B cell (primary cell): ENCODE measurements at regions not wholly inside any gene's neighbourhood (a gene's known extent, or its start where the extent isn't known, plus 50 kb on each side); places are given as distances from the start of the nearest gene placed in this dataset.

Experiments used
- ATAC-seq: fragments of 200-7000 bp; cut with Tn5 transposase; one replicate; pipeline ENCODE4 v1.10.0; 2021; ENCODE audit warnings: low read depth, mild to moderate bottlenecking, moderate number of reproducible peaks, moderate library complexity
- CTCF ChIA-PET: fragments of 350-600 bp; sonication (Branson Sonifier 250); formaldehyde crosslinking; loops from one replicate; lab custom pipeline; 2021; ENCODE audit warnings: antibody characterized with exemption, inconsistent platforms; lab: Charles Lee
- POLR2A ChIA-PET: fragments of 350-600 bp; sonication (Branson Sonifier 250); formaldehyde crosslinking; loops from one replicate; lab custom pipeline; 2021; ENCODE audit warnings: antibody characterized with exemption; lab: Charles Lee
- DNase-seq: peaks from one replicate; pipeline ENCODE4 v3.0.0; 2013
- H2AFZ ChIP-seq: 2 replicates; pipeline ENCODE4 v1.6.1; 2012; ENCODE audit warnings: mild to moderate bottlenecking, low read depth, low read length; ENCODE audit not compliant: insufficient read depth, poor library complexity, severe bottlenecking
- H3K27ac ChIP-seq, 2 donors: 1 replicate in 1 of 2; 2 replicates in 1 of 2; pipeline ENCODE4 v1.5.1; 2012 to 2013; ENCODE audit warnings: low read length in 2 of 2, mild to moderate bottlenecking in 2 of 2, moderate library complexity in 1 of 2
- H3K27me3 ChIP-seq, 4 experiments: fragments of 200-600 bp in 1 of 4; sonication (generic) in 1 of 4; replicated peaks in 1 of 4; 1 replicate in 2 of 4; 2 replicates in 2 of 4; pipeline versions ENCODE4 v1.6.1 to v1.7.0; 2013 to 2016; ENCODE audit warnings: low read length in 3 of 4, mild to moderate bottlenecking in 2 of 4, mixed read lengths in 1 of 4, moderate library complexity in 1 of 4; ENCODE audit not compliant: insufficient read depth in 4 of 4, control insufficient read depth in 3 of 4; ENCODE audit errors: control extremely low read depth in 1 of 4
- H3K36me3 ChIP-seq, 2 experiments: replicated peaks in 1 of 2; 1 replicate in 1 of 2; 2 replicates in 1 of 2; pipeline versions ENCODE4 v1.6.1 to v1.7.1; 2013; ENCODE audit warnings: low read length in 1 of 2; ENCODE audit not compliant: insufficient read depth in 2 of 2, control insufficient read depth in 1 of 2; ENCODE audit errors: control extremely low read depth in 1 of 2, extremely low read depth in 1 of 2
- H3K4me1 ChIP-seq, 2 donors: fragments of 200-600 bp in 1 of 2; sonication (generic) in 1 of 2; 1 replicate in 1 of 2; 2 replicates in 1 of 2; pipeline versions ENCODE4 v1.5.1 to v1.6.1; 2013 to 2017; ENCODE audit warnings: low read length in 2 of 2; ENCODE audit not compliant: control insufficient read depth in 2 of 2, insufficient read depth in 2 of 2
- H3K4me2 ChIP-seq: replicated peaks from 2 replicates; pipeline ENCODE3; 2012; ENCODE audit warnings: mild to moderate bottlenecking, low read depth, low read length; ENCODE audit not compliant: poor library complexity, severe bottlenecking
- H3K4me3 ChIP-seq, 5 experiments: fragments of 200-600 bp in 1 of 5; sonication (generic) in 1 of 5; 1 replicate in 3 of 5; 2 replicates in 2 of 5; pipeline versions ENCODE4 v1.5.1 to v1.7.0; 2011 to 2016; ENCODE audit warnings: low read length in 4 of 5, mild to moderate bottlenecking in 4 of 5, low read depth in 2 of 5, control low read depth in 1 of 5, moderate library complexity in 1 of 5; ENCODE audit not compliant: insufficient read depth in 1 of 5; ENCODE audit errors: control extremely low read depth in 1 of 5, extremely low read depth in 1 of 5
- H3K79me2 ChIP-seq: fragments of 200-600 bp; sonication (generic); one replicate; pipeline ENCODE4 v1.6.0; 2016; ENCODE audit warnings: low read length; ENCODE audit not compliant: control insufficient read depth, insufficient read depth
- H3K9ac ChIP-seq: fragments of 200-600 bp; sonication (generic); 2 replicates; pipeline ENCODE4 v1.6.1; 2017; ENCODE audit warnings: mild to moderate bottlenecking, low read length, moderate library complexity
- H3K9me3 ChIP-seq, 3 donors: one replicate each; pipeline versions ENCODE4 v1.6.1 to v1.7.1; 2013; ENCODE audit warnings: low read length in 2 of 3; ENCODE audit not compliant: control insufficient read depth in 2 of 3, insufficient read depth in 1 of 3; ENCODE audit errors: control extremely low read depth in 1 of 3
- H4K20me1 ChIP-seq: 2 replicates; pipeline ENCODE4 v1.6.0; 2012; ENCODE audit warnings: mild to moderate bottlenecking, low read length; ENCODE audit not compliant: insufficient read depth, control insufficient read depth, poor library complexity, severe bottlenecking
- H3K27ac Mint-ChIP-seq: one replicate; pipeline ENCODE4 v1.8.0; 2021; ENCODE audit warnings: mixed read lengths
- H3K27me3 Mint-ChIP-seq: one replicate; pipeline ENCODE4 v1.8.0; 2021; ENCODE audit warnings: mixed read lengths
- H3K4me1 Mint-ChIP-seq: one replicate; pipeline ENCODE4 v1.8.0; 2021; ENCODE audit warnings: mixed read lengths
- H3K4me3 Mint-ChIP-seq: one replicate; pipeline ENCODE4 v1.8.0; 2021; ENCODE audit warnings: mixed read lengths
- H3K9me3 Mint-ChIP-seq: one replicate; pipeline ENCODE4 v1.8.0; 2022; ENCODE audit warnings: mixed read lengths; ENCODE audit not compliant: insufficient read depth
- CTCF ChIP-seq: fragments of 200-600 bp; IDR thresholded peaks from one replicate; pipeline ENCODE4 v1.8.0; 2022; ENCODE audit warnings: antibody characterized with exemption, mild to moderate bottlenecking
- EZH2 ChIP-seq: IDR thresholded peaks from 2 replicates; pipeline ENCODE4 v1.6.1; 2012; ENCODE audit warnings: borderline replicate concordance, low read depth, mild to moderate bottlenecking, moderate library complexity, low read length; ENCODE audit not compliant: insufficient read depth, poor library complexity, severe bottlenecking
- WGBS: methylation state at CpG from one replicate; pipeline ENCODE4 v1.1.5; 2013; ENCODE audit warnings: missing lambda C conversion rate; ENCODE audit not compliant: insufficient coverage; 5-methylcytosine and 5-hydroxymethylcytosine counted together
- intact Hi-C: fragments of 100-400 bp; cut with micrococcal nuclease; formaldehyde crosslinking; loops from one replicate; pipeline ENCODE4 v1.10.0; 2022

- Mint-ChIP-seq H3K4me3 (no peak overlapping the region), H3K27me3 (no peaks in the 10 kb centered on the region), H3K9me3 (no peaks in the 10 kb centered on the region), H3K4me1 (no peaks in the 10 kb centered on the region), H3K27ac (no peak overlapping the region)
- H3K4me2 ChIP-seq = no peak overlapping the region
- H3K9me3 ChIP-seq = no peaks in the 10 kb centered on the region
- no peak overlapping the region for H3K27ac ChIP-seq
- 100% methylated on average over 1 of the region's 1 CpG for WGBS
- no peaks in the 10 kb centered on the region for H4K20me1 ChIP-seq
- no peaks in the 10 kb centered on the region for H3K4me1 ChIP-seq
- no peak overlapping the region for H3K9ac ChIP-seq
- no peak overlapping the region for H2AFZ ChIP-seq
- ATAC-seq (no peak), DNase-seq (no peak)
- no peak overlapping the region for H3K4me3 ChIP-seq
- no peaks in the 10 kb centered on the region for H3K27me3 ChIP-seq
- no peak for TF ChIP-seq CTCF
- TF ChIP-seq EZH2 = no peak
- POLR2A ChIA-PET = no interaction called here
- intact Hi-C loops = no loop called here
- H3K36me3 ChIP-seq = no peaks in the 10 kb centered on the region
- CTCF ChIA-PET = no interaction called here
- no peaks in the 10 kb centered on the region for H3K79me2 ChIP-seq
These were observed 329.3 kb upstream of the CITED2 start for GRCh38 chr6:139703780-139704179.

DNA sequence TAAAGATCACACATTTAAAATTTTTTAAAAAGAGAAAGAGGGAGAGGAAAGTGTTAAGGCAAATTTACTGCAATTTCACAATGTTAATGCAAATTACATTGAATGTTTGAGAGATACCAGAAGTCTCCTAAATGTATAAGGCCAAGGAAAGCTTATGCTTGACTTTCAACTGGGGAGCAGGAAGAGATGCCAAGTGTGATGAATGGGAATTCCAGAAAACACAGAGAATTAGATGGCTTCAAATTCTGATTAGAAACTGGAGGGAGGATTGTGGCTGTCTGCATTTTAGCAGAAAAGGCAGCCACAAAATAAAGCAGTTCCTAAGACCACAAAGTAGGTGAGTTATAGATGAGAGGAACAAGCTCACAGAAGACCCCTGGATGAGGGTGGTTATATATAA is 328.3 kb upstream of the CITED2 start:
- no peaks in the 10 kb centered on the region for H3K4me1 ChIP-seq
- H3K27ac ChIP-seq = no peak overlapping the region
- POLR2A ChIA-PET = no interaction called here
- intact Hi-C loops = no loop called here
- Mint-ChIP-seq H3K4me3 (no peak overlapping the region), H3K27me3 (no peaks in the 10 kb centered on the region), H3K4me1 (no peaks in the 10 kb centered on the region), H3K9me3 (no peaks in the 10 kb centered on the region), H3K27ac (no peak overlapping the region)
- no peak for TF ChIP-seq EZH2
- TF ChIP-seq CTCF = no peak
- no peak overlapping the region for H3K4me3 ChIP-seq
- no peaks in the 10 kb centered on the region for H4K20me1 ChIP-seq
- ATAC-seq = no peak
- no peaks in the 10 kb centered on the region for H3K36me3 ChIP-seq
- no peaks in the 10 kb centered on the region for H3K9me3 ChIP-seq
- no peaks in the 10 kb centered on the region for H3K27me3 ChIP-seq
- no peak overlapping the region for H3K4me2 ChIP-seq
- DNase-seq = no peak
- H2AFZ ChIP-seq = no peak overlapping the region
- CTCF ChIA-PET = no interaction called here
- H3K9ac ChIP-seq = no peak overlapping the region
- no peaks in the 10 kb centered on the region for H3K79me2 ChIP-seq
